Liver (tissue), 3 donors: ENCODE measurements at regions not wholly inside any gene's neighbourhood (a gene's known extent, or its start where the extent isn't known, plus 50 kb on each side); places are given as distances from the start of the nearest gene placed in this dataset.

Experiments
- FOXA1 ChIP-seq: IDR thresholded peaks from 2 replicates; pipeline ENCODE4 v1.6.1; 2016; ENCODE audit warnings: antibody characterized with exemption
- FOXA2 ChIP-seq: IDR thresholded peaks from 2 replicates; pipeline ENCODE4 v1.6.1; 2016; ENCODE audit warnings: antibody characterized with exemption
- GABPA ChIP-seq, 2 donors: IDR thresholded peaks in 1 of 2; conservative IDR thresholded peaks in 1 of 2; 2 replicates each; pipeline ENCODE4 v1.6.1; 2016; ENCODE audit warnings: antibody characterized with exemption in 2 of 2, mild to moderate bottlenecking in 1 of 2, moderate library complexity in 1 of 2
- HNF4A ChIP-seq, 2 donors: conservative IDR thresholded peaks; 2 replicates each; pipeline ENCODE4 v1.6.1; 2016; ENCODE audit warnings: antibody characterized with exemption in 2 of 2, mild to moderate bottlenecking in 2 of 2
- JUND ChIP-seq, 2 donors: IDR thresholded peaks; 2 replicates each; pipeline ENCODE4 v1.6.1; 2016; ENCODE audit warnings: antibody characterized with exemption in 2 of 2
- RAD21 ChIP-seq, 2 donors: IDR thresholded peaks; 2 replicates each; pipeline ENCODE4 v1.6.1; 2016; ENCODE audit warnings: antibody characterized with exemption in 2 of 2, mild to moderate bottlenecking in 2 of 2
- RXRA ChIP-seq, 2 donors: IDR thresholded peaks; 2 replicates each; pipeline ENCODE4 v1.6.1; 2017 to 2018; ENCODE audit warnings: antibody characterized with exemption in 2 of 2, mild to moderate bottlenecking in 1 of 2
- SP1 ChIP-seq: IDR thresholded peaks from 2 replicates; pipeline ENCODE4 v1.6.1; 2018; ENCODE audit warnings: antibody characterized with exemption, mild to moderate bottlenecking
- TAF1 ChIP-seq: conservative IDR thresholded peaks from 2 replicates; pipeline ENCODE4 v1.6.1; 2016; ENCODE audit warnings: antibody characterized with exemption, mild to moderate bottlenecking
- YY1 ChIP-seq: IDR thresholded peaks from 2 replicates; pipeline ENCODE4 v1.6.1; 2016; ENCODE audit warnings: antibody characterized with exemption, mild to moderate bottlenecking
- TF ChIP-seq, protein P1 (sequence below): IDR thresholded peaks from 2 replicates; pipeline ENCODE4 v1.6.1; 2016; ENCODE audit warnings: antibody characterized with exemption, mild to moderate bottlenecking
- TF ChIP-seq, protein P2 (sequence below): fragments of 150-350 bp; IDR thresholded peaks from 2 replicates; pipeline ENCODE4 v1.5.1; 2017; ENCODE audit warnings: improper control_type of control experiment, low read depth, low read length; ENCODE audit not compliant: missing input control
- TF ChIP-seq, protein P3 (sequence below): IDR thresholded peaks from 2 replicates; pipeline ENCODE4 v1.6.1; 2016; ENCODE audit warnings: antibody characterized with exemption
- TF ChIP-seq, protein P4 (sequence below): IDR thresholded peaks from 2 replicates; pipeline ENCODE4 v1.6.1; 2016; ENCODE audit warnings: antibody characterized with exemption
- donor health status: healthy.
- donor health status: healthy.

DNA sequence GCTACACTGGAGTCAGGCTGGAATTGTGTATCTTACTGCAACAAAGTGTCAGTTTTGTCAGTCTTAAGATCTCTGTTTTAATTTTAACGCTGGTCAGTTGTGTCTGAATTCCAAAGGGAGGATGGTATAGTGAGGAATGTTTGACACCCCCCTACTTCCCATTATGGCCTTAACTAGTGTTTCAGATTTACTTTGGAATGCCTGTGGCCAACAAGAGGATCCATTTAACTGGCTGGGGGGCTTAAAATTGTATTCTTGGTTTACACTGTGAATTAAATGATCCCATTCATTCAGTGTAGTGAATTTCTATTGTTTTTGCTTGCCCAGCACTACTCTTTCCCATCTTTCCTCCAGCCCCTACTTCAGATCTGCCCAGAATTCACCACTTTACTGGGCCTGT lies 75.8 kb upstream of the IQCM start:
- TF ChIP-seq, protein P1, sequence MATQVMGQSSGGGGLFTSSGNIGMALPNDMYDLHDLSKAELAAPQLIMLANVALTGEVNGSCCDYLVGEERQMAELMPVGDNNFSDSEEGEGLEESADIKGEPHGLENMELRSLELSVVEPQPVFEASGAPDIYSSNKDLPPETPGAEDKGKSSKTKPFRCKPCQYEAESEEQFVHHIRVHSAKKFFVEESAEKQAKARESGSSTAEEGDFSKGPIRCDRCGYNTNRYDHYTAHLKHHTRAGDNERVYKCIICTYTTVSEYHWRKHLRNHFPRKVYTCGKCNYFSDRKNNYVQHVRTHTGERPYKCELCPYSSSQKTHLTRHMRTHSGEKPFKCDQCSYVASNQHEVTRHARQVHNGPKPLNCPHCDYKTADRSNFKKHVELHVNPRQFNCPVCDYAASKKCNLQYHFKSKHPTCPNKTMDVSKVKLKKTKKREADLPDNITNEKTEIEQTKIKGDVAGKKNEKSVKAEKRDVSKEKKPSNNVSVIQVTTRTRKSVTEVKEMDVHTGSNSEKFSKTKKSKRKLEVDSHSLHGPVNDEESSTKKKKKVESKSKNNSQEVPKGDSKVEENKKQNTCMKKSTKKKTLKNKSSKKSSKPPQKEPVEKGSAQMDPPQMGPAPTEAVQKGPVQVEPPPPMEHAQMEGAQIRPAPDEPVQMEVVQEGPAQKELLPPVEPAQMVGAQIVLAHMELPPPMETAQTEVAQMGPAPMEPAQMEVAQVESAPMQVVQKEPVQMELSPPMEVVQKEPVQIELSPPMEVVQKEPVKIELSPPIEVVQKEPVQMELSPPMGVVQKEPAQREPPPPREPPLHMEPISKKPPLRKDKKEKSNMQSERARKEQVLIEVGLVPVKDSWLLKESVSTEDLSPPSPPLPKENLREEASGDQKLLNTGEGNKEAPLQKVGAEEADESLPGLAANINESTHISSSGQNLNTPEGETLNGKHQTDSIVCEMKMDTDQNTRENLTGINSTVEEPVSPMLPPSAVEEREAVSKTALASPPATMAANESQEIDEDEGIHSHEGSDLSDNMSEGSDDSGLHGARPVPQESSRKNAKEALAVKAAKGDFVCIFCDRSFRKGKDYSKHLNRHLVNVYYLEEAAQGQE, result no peak
- TF ChIP-seq, protein P2, sequence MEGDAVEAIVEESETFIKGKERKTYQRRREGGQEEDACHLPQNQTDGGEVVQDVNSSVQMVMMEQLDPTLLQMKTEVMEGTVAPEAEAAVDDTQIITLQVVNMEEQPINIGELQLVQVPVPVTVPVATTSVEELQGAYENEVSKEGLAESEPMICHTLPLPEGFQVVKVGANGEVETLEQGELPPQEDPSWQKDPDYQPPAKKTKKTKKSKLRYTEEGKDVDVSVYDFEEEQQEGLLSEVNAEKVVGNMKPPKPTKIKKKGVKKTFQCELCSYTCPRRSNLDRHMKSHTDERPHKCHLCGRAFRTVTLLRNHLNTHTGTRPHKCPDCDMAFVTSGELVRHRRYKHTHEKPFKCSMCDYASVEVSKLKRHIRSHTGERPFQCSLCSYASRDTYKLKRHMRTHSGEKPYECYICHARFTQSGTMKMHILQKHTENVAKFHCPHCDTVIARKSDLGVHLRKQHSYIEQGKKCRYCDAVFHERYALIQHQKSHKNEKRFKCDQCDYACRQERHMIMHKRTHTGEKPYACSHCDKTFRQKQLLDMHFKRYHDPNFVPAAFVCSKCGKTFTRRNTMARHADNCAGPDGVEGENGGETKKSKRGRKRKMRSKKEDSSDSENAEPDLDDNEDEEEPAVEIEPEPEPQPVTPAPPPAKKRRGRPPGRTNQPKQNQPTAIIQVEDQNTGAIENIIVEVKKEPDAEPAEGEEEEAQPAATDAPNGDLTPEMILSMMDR, result no peak
- TF ChIP-seq YY1 (no peak), GABPA (IDR thresholded peaks at IDR 0.05 in 1 of 2, conservative IDR thresholded peaks at IDR 0.05 in 1 of 2) (no peak), TAF1 (no peak), JUND (IDR thresholded peaks at IDR 0.05) (no peak), FOXA2 (no peak), RAD21 (IDR thresholded peaks at IDR 0.05) (no peak), FOXA1 (no peak), HNF4A (conservative IDR thresholded peaks at IDR 0.05) (no peak), SP1 (no peak), RXRA (IDR thresholded peaks at IDR 0.05) (no peak)
- TF ChIP-seq, protein P3, sequence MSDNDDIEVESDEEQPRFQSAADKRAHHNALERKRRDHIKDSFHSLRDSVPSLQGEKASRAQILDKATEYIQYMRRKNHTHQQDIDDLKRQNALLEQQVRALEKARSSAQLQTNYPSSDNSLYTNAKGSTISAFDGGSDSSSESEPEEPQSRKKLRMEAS, result no peak
- TF ChIP-seq, protein P4, sequence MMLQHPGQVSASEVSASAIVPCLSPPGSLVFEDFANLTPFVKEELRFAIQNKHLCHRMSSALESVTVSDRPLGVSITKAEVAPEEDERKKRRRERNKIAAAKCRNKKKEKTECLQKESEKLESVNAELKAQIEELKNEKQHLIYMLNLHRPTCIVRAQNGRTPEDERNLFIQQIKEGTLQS, result no peak
